HL-60 (cell line): ENCODE measurements at regions not wholly inside any gene's neighbourhood (a gene's known extent, or its start where the extent isn't known, plus 50 kb on each side); places are given as distances from the start of the nearest gene placed in this dataset.
"Not testable (repeated sequence)": the region's sequence is repeated elsewhere in the genome, so short reads cannot be mapped to it uniquely, and the experiment has no call there.

ENCODE experiments used
- DNase-seq, 2 experiments: peaks; one replicate each; pipeline ENCODE4 v3.0.0-alpha.2; 2010 to 2020; ENCODE audit warnings: low read depth in 1 of 2, low spot score in 1 of 2
- H3K27ac ChIP-seq: fragments of 250-450 bp; sonication (Bioruptor Pico); replicated peaks from 2 replicates; pipeline ENCODE4 v1.5.1; 2020; ENCODE audit warnings: mild to moderate bottlenecking, moderate library complexity
- H3K27me3 ChIP-seq: fragments of 250-450 bp; sonication (Bioruptor Pico); 2 replicates; pipeline ENCODE4 v1.5.1; 2021; ENCODE audit warnings: mild to moderate bottlenecking, moderate library complexity; ENCODE audit not compliant: insufficient read depth, poor library complexity, severe bottlenecking
- H3K4me3 ChIP-seq: replicated peaks from 2 replicates; pipeline ENCODE4 v1.5.1; 2011; ENCODE audit warnings: mild to moderate bottlenecking, control low read depth, low read length; ENCODE audit not compliant: insufficient read depth
- CTCF ChIP-seq: IDR thresholded peaks from one replicate; pipeline ENCODE4 v1.5.1; 2011; ENCODE audit warnings: low read length, control low read depth, inconsistent platforms; ENCODE audit not compliant: insufficient read depth
- GABPA ChIP-seq: IDR thresholded peaks from 2 replicates; pipeline ENCODE4 v1.6.1; 2012; ENCODE audit warnings: low read depth
- POLR2AphosphoS5 ChIP-seq: IDR thresholded peaks from 2 replicates; pipeline ENCODE4 v1.6.1; 2012; ENCODE audit warnings: low read depth
- REST ChIP-seq: IDR thresholded peaks from 2 replicates; pipeline ENCODE4 v1.6.1; 2012; ENCODE audit warnings: low read depth; ENCODE audit not compliant: insufficient replicate concordance
- SPI1 ChIP-seq: IDR thresholded peaks from 2 replicates; pipeline ENCODE4 v1.6.1; 2012; ENCODE audit warnings: low read depth, mild to moderate bottlenecking, borderline replicate concordance

GRCh38 chrY:12236399-12236798 is 464.6 kb upstream of the USP9Y start:
- TF ChIP-seq SPI1 (no peak), POLR2AphosphoS5 (no peak)
- no peak overlapping the region for H3K27ac ChIP-seq
- H3K27me3 ChIP-seq, result no peaks in the 10 kb centered on the region
- H3K4me3 ChIP-seq, result no peak overlapping the region
- DNase-seq, result no peak

GRCh38 chrY:12240326-12240725 is 460.7 kb upstream of the USP9Y start:
- H3K4me3 ChIP-seq, result not testable (repeated sequence)

GRCh38 chrY:12244146-12244545 is 456.9 kb upstream of the USP9Y start:
- H3K27me3 ChIP-seq, result no peaks in the 10 kb centered on the region
- TF ChIP-seq POLR2AphosphoS5 (no peak), REST (no peak), CTCF (no peak), SPI1 (no peak), GABPA (no peak)
- H3K4me3 ChIP-seq, result no peak overlapping the region
- no peak overlapping the region for H3K27ac ChIP-seq
- no peak for DNase-seq

More at GRCh38 chrY:12240326-12240725, 460.7 kb upstream of the USP9Y start:
- H3K27ac ChIP-seq, DNase-seq, H3K27me3 ChIP-seq: not testable (repeated sequence)

GRCh38 chrY:12253756-12254155 is 447.3 kb upstream of the USP9Y start:
- DNase-seq, result no peak
- no peaks in the 10 kb centered on the region for H3K27me3 ChIP-seq
- TF ChIP-seq CTCF, result no peak
- TF ChIP-seq SPI1, result no peak
- no peak for TF ChIP-seq POLR2AphosphoS5
- TF ChIP-seq GABPA, result no peak
- TF ChIP-seq REST, result no peak
- H3K27ac ChIP-seq, result no peak overlapping the region
- H3K4me3 ChIP-seq, result no peak overlapping the region

- TF ChIP-seq CTCF, result no peak
- TF ChIP-seq REST, result no peak
- TF ChIP-seq GABPA, result no peak
- TF ChIP-seq POLR2AphosphoS5, result no peak
- no peak for TF ChIP-seq SPI1
- Histone ChIP-seq H3K27me3 (no peaks in the 10 kb centered on the region), H3K4me3 (no peak overlapping the region), H3K27ac (no peak overlapping the region)
- no peak for DNase-seq
Observed at GRCh38 chrY:12271162-12271561, 429.9 kb upstream of the USP9Y start.
